Left renal pelvis (tissue), 4 donors: ENCODE measurements at regions not wholly inside any gene's neighbourhood (a gene's known extent, or its start where the extent isn't known, plus 50 kb on each side); places are given as distances from the start of the nearest gene placed in this dataset.

ENCODE experiments used
- DNase-seq, 4 donors: peaks; one replicate each; pipeline ENCODE4 v3.0.0-alpha.2; 2013; ENCODE audit warnings: low read depth in 4 of 4, low spot score in 3 of 4

DNA sequence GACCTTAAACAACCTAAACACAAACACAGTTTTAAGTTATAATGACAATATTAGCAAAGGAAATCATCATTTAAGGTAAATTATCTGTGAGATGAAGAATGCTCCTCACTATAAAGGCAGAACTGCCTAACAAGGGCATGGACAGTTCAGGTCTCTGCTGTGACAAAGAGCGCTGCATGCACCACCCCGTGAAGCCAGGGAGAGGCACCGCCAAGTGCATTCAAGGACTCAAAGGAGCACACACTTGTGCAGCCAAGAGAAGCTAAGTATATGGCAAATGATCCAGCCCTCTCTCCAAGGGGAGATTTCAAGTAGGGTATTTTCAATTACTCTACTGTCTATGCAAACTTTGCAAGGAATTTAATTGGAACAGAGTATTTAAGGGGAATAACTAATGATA is 126.0 kb downstream of the RAP2A start:
- DNase-seq, result no peak

DNA sequence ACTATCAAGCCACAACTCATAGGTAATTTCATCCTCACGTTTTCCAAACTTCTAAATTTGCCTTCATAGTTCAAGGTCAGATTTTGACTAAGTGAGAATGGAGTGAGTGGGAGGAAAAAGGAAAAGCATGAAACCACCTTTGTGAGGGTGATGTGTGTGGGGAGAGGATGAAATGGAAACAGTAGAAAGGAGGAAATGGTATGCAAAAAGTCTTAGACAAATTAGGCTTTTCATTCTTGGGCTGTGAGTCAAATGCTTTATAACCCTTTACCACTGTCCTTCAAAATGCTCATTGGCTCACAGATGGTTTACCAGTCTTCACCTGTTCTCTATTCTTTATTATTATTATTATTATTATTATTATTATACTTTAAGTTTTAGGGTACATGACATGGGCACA is 127.2 kb downstream of the RAP2A start:
- no peak for DNase-seq

DNA sequence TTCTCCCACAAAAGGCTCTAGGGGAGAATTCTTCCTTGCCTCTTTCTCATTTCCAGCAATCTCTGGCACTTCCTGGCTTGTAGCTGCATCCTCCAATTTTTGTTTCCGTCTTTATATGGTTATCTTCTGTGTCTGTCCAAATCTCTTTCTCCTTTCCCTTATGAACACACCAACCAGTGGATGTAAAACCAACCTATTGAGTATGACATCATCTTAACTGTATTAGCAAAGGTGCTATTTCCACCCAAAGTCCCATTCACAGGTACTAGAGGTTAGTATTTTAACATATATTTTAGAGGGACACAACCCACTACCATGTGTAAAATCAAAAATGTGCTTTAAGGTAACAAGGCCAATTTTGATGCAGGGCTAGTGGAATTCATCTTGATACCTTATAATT is 129.0 kb downstream of the RAP2A start:
- no peak for DNase-seq

DNA sequence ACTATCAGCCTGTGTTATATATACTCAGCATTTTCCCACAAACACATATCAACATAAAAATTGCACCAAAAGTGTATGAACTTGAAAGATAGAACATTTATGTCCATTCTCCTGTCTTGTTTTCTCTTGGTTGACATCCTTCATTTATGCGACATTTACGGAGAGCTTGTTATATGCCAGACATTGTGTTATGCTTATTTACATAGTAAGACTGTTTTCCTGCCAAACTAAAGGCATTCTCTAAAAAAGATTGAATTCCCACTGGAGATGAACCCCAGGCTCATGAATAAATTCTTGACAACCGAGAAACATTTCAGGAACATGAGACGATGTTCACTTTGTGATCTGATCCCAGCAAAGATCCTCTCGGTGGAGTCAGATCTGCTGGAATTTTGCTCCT is 131.0 kb downstream of the RAP2A start:
- DNase-seq, result no peak

DNA sequence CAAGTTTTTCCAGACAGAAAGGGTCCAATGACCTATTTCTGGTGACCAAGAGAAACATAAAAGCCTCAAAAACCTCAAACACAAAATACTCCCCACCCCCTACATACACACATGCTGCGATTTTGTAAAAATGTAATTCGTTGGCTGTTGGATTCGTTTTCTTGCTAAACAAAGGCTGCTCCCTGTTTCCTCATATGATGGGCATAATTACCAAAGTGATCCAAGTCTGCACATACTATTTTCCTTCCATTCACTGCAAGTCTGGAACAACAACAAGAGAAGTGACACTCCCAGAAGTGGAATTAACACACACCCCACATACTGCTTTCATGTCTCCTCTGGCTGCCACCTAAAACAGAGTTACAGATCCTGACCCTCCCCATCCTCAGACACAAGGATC is 131.9 kb downstream of the RAP2A start:
- DNase-seq, result no peak

DNA sequence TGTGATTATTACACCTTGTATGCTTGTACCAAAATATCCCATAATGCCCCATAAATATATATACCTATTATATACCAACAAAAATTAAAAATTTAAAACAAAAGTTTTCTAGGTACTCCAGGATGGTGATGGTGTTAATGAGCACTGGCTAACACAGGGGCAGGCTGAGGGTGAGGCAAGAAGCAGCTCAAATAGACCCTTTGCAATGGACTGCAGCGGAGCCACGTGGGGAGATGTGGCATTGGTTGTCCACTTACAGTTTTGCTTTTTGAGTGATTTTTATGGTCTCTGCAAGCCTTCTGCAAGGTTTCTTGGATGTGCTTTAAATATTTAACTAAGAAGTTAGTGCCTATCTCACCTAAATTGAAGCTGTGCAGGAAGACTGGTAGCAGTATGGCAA is 132.9 kb downstream of the RAP2A start:
- DNase-seq, result no peak

DNA sequence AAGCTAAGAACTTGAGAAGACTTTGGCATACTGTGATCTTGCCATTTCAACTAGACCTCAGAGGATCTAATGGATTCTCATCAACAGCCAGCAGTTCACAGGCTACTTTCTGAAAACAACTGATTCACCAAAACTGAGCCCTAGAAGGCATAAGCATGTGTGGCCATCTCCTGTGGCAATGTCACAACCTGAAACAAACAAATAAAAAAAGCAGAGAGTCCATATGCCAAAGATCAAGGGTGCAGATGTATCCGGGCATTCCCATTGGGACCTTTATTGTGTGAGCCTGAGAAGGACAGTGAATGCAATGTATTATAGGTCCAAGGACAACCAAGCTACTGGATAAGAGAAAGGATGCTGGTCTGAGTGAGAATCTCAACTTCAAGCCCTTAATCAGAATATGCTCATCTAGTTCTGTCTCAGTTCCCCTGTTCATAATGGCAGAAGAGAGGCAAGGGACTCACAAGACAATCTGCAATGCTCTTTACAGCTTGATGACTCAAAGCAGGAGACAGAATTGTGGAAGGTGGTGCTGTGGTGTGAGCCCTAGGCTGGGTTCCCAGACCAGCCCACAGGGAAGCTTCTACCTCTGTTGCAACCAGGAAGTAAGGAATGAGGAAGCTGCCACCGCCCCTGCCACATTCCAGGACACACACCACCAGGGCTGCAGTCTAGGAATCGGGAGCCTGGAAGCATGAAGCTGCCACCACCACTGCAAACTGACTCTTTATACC is 133.7 kb downstream of the RAP2A start:
- DNase-seq, result no peak

DNA sequence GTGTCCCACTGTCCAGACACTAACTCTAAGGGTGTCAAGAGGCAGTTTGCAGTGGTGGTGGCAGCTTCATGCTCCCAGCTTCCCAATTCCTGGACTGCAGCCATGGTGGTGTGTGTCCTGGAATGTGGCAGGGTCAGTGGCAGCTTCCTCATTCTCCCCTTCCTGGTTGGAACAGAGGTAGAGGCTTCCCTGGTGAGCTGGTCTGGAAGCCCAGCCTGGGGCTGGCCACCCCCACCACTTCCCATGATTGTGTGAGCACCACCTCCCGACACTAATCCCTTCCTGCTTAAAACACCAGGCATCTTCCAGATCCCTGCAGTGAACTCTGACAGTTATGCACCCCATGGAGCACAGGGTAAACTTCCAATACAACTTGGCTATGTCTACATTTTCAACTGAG is 134.9 kb downstream of the RAP2A start:
- DNase-seq, result no peak

DNA sequence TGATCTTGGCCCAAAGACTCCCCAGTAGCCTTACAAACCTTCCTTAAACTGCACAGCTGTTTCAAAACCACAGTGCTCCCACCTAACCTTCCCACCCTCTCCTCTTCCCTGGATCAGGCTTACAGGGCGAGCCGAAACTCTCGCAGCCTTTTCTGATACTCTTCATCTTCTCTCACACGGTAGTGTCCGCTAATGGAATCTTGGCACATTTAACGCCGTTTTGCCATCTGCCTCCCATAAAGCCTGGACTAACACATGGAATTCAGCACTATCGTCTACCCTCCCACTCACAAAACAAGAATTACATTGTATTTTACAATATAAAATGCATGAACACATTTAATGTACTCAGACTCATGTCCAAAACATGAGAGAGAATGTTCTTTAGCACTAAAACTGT is 135.9 kb downstream of the RAP2A start:
- DNase-seq, result no peak

DNA sequence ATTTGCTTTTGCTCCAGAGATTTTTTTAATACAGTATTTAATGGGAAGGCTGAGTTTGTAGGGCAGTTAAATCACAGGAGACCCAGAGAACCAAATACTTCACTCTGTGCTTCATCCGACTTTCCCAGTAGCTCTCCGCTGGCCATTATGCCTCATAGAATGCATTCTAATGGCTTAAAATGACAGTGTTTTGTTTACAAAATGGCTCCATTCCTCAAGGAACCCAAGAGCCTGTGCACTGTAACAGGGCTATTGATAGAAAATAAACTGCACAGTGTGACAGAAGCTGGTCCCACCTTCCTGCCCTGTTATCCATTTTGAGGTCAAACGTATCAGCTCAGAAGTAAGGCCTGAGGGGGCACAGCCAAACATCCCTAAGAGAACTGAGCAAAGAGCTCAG is 136.5 kb downstream of the RAP2A start:
- DNase-seq, result no peak

DNA sequence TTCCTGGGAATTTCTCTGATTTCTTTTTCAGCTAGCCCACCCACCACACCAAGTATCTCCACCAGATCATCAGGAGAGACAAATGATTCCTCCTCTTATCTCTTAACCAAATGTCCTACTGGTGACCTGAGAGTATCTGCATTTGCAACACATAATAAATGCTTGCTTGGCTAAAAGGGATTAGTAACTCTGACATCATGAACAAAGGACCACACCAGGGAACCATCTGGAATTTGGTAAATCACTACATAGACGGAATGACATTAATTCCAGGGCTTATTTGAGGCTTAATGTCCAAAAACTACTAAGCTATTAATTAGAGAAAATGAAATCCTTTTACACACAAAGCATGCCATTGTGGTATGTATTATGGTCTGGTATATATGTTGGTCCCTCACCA is 139.0 kb downstream of the RAP2A start:
- DNase-seq, result no peak

DNA sequence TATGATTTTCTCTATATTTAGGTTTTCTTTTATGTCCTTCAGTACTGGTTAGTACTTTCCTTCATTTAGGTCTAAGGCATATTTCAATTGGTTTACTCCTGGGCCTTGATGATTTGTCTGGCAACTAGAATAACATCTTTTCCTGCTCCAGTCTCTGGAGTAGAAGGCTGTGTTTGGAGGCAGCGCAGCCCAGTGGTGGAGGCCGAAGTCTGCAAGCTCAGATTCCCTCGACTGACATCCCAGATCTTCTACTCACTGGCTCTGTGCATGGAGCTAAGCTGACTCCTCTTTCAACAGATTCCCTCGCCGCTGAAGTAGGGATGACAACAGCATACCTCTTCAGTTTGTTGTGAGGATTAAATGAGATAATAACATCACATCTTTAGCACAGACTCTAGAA is 141.0 kb downstream of the RAP2A start:
- DNase-seq, result no peak

DNA sequence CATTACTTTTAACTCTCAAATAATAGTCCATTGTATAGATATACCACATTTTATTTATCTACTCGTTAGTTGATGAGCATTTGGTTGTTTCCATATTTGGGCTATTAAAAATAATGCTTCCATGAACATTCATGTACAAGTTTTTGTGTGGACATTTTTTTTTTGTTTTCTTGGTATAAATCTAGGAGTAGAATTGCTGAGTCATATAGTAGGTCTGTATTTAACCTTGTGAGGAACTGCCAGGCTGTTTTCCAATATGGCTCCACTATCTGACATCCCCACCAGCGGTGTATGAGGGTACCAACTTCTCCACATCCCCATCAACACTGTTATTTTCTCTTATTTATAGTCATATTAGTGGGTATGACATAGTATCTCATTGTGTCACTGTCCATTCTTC is 143.1 kb downstream of the RAP2A start:
- DNase-seq, result no peak

DNA sequence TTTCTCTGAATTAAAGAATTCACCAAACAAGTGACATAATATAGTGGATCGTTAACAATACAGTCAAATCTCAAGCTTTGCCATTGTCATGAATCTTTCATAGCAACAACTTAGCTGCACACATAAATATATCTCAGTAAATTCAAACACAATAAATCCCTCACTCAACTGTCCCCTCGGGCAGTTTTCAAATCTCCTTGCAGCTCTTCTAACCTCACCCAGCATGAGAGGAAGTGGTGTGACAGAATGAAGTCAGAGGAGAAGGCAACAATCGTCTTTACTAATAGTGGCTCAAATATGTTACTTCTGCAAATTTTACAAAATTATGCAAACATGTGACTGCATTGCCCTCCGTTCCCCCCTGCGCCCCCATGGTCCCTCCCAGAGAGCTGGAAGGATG is 148.2 kb downstream of the RAP2A start:
- DNase-seq, result no peak

DNA sequence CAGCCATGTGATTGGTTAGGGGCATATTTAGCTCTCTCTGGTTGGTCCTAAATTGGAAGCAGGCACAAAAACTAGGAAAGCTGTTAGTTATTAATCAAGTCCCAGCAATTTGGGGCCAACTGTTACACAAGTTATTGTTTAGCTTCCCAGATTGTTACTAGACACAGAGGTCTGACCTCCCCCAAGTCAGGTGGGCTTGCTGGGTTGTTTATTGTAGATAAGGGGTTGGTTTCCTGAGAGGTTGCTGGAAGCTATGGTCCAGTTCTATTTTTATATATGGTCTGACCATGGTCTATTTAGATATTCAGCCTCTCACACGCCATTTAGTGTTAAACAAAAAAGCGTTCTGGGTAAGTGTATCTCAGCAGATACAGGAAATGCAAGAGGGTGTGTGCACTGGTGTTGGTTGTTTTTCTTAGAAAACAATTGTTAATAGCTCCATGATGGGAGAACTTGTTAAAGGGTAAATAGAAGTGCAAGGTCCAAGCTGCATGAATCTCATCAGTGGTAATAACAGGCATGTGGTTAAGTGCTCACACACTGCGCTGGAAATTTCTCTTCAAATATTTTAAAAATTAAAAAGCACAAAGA is 150.0 kb downstream of the RAP2A start:
- DNase-seq, result no peak

DNA sequence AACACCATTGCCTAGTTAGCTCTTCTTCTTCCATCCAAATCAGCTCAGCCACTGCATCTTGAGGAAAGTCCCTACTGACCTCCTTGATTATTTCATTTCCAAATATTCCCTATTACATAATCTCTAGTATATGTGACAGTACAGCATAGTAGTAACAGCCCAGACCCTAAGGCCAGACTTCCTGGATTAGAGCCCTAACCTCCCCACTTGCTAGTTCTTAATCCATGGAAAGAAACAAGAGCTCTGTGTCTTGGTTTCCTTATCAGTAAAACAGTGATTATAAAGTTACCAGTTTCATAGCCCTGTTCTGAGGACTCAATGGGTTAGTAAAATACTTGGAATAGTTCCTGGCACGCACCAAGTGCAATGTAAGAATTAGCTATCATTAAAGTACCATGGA is 153.0 kb downstream of the RAP2A start:
- no peak for DNase-seq

DNA sequence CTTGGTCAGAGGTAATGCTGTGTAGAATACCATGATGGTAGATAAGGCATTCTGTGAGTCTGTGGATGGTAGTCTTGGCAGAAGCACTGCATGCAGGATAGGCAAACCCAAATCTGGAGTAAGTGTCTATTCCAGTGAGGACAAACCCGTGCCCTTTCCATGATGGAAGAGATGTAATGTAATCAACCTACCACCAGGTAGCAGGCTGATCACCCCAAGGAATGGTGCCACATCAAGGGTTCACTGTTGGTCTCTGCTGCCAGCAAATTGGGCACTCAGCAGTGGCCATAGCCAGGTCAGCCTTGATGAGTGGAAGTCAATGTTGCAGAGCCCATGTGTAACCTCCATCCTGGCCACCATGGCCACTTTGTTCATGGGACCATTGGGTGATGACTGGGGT is 155.0 kb downstream of the RAP2A start:
- DNase-seq, result no peak

DNA sequence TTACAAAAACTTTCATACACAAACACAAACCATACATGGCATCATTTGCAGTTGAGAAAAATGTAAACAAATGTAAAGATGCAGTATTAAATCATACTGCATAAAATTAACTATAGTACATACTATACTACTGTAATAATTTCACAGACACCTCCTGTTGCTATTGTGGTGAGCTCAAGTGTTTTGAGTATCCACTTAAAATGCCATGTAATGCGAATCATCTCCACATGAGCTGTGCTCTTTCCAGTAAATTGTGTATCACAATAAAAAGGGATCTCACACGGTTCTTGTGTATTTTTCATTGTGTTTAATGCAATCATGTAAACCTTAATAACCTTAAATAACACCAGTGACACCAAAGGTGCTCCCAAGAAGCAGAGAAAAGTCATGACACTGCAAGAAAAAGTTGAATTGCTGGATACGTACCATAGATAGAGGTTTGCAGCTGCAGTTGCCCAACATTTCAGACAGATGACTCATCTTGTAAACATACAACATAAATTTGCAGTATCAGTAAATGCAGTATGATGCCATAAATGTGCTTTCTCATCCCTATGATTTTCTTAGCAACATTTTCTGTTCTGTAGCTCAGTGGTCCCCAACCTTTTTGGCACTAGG is 166.6 kb downstream of the RAP2A start:
- no peak for DNase-seq

DNA sequence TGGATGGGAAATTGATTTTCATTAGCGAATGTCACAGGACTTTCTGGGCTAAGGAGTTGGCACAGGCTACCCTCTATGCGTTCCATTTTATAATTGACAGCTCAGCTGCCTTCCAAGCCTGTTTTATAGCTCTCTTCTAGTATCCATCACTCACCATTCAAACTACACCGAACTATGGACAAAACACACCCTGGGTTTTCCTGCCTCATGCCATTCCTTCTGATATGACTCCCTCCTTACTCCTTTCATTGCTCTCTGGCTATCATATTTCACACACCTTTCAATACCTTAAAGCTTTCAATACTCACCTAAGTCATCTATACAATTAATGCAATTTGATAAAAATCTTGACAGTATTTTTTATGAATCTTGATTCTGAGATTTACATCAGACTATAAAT is 181.3 kb downstream of the RAP2A start:
- DNase-seq, result no peak

DNA sequence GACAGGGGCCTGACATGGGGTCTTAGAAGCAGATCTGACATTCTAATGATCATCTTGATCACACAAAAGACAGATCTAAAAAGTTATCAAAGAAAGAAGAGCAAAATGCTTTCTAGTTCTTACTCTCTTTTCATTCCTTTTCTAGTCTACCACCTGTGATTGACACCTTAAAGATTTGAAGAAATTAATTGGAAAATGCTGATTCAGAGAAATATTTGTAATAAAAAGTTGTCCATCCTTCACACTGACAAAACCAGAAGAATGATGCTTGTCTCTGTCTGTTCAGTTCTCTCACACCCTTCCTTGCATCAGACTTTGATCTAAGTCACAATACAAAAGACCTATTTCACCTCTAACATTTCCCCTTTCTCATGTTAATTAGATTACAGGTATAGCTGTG is 182.4 kb downstream of the RAP2A start:
- no peak for DNase-seq

DNA sequence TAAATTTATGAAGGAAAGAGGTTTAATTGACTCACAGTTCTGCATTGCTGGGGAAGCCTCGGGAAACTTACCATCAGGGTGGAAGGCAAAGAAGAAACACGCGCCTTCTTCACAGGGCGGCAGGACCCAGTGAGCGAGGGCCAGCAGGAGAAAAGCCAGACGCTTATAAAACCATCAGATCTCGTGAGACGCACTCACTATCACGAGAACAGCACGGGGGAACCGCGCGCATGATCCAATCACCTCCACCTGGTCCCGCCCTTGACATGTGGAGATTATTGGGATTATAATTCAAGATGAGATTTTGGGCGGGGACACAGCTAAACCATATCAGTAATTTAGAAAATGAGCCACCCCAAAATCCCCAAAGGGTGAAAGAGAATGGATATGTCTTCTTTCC is 187.1 kb downstream of the RAP2A start:
- no peak for DNase-seq

DNA sequence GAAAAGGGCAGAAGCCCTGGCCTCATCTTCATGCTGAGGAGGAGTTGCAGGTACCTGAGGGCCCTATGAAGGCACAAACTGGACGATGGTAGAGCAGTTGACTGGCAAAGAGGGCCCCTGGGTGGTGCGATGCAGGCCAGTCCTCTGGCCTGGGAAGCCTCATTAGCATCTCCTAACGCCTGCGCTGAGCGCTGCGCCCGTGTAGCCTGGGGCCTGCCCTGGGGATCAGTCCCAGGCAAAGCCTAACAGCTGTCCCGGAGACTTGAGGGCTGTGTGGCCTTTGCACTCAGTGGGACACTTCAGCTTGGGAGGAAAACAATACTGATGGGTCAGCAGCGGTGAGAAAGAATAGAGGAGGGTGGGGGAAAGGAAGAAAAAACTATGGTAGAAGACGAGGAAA is 187.7 kb downstream of the RAP2A start:
- no peak for DNase-seq
